HCT116 (cell line): ENCODE measurements at regions not wholly inside any gene's neighbourhood (a gene's known extent, or its start where the extent isn't known, plus 50 kb on each side); places are given as distances from the start of the nearest gene placed in this dataset.

ENCODE experiments used
- ATAC-seq: fragments of 200-7000 bp; cut with Tn5 transposase; 2 replicates; pipeline ENCODE4 v1.9.1; 2020; ENCODE audit warnings: mild to moderate bottlenecking, moderate library complexity
- BruUV-seq: library from RNA; stranded (reverse); fragments of 400-500 nt; replicated peaks from 2 replicates; lab custom pipeline; 2021; lab: Mats Ljungman, UMichigan
- CTCF ChIA-PET: fragments of 300-600 bp; sonication (Branson Sonifier 250); formaldehyde crosslinking; loops from one replicate; lab custom pipeline; 2021; ENCODE audit warnings: antibody characterized with exemption; lab: Charles Lee
- POLR2A ChIA-PET: fragments of 300-600, 350-600 bp; sonication (Branson Sonifier 250); formaldehyde crosslinking; loops from one replicate; lab custom pipeline; 2021; ENCODE audit warnings: antibody characterized with exemption; lab: Charles Lee
- RAD21 ChIA-PET, 2 experiments: fragments of 300-600 bp; sonication (Branson Sonifier 250); formaldehyde crosslinking; loops; one replicate each; lab custom pipeline; 2023; ENCODE audit warnings: low total read pairs in 2 of 2; ENCODE audit not compliant: uncharacterized antibody in 2 of 2, unreplicated experiment in 2 of 2, low non-redundant PET in 1 of 2; lab: Charles Lee
- DNase-seq: peaks from one replicate; pipeline ENCODE4 v3.0.0-alpha.2; 2010; ENCODE audit warnings: low read depth, low spot score
- H2AFZ ChIP-seq: fragments of 200-600 bp; shearing (Covaris generic), sonication (generic); 2 replicates; pipeline ENCODE4 v1.6.1; 2017; ENCODE audit warnings: low read depth, mixed run types, mixed read lengths, antibody characterized with exemption, low read length; ENCODE audit not compliant: poor library complexity, severe bottlenecking
- H3K27ac ChIP-seq: 2 replicates; pipeline ENCODE4 v1.5.1; 2012; ENCODE audit warnings: low read depth, low read length
- H3K27me3 ChIP-seq: fragments of 200-600 bp; sonication (generic); 2 replicates; pipeline ENCODE4 v1.6.1; 2016; ENCODE audit warnings: mixed run types, low read length, mixed read lengths; ENCODE audit not compliant: insufficient read depth
- H3K36me3 ChIP-seq, 2 experiments: fragments of 200-500 bp in 1 of 2; fragments of 200-600 bp in 1 of 2; sonication (Bioruptor generic) in 1 of 2; sonication (generic) in 1 of 2; 2 replicates each; pipeline versions ENCODE4 v1.5.1 to v1.6.1; 2014 to 2016; ENCODE audit warnings: low read length in 2 of 2, inconsistent platforms in 1 of 2, mixed read lengths in 1 of 2, mixed run types in 1 of 2; ENCODE audit not compliant: insufficient read depth in 2 of 2, control insufficient read depth in 1 of 2
- H3K4me1 ChIP-seq, 2 experiments: fragments of 200-600 bp in 1 of 2; sonication (generic) in 1 of 2; 2 replicates each; pipeline versions ENCODE4 v1.5.1 to v1.6.1; 2012 to 2017; ENCODE audit warnings: low read length in 2 of 2, inconsistent platforms in 1 of 2, mild to moderate bottlenecking in 1 of 2, mixed read lengths in 1 of 2, mixed run types in 1 of 2, moderate library complexity in 1 of 2; ENCODE audit not compliant: insufficient read depth in 2 of 2, control insufficient read depth in 1 of 2
- H3K4me2 ChIP-seq: fragments of 200-600 bp; sonication (generic); 2 replicates; pipeline ENCODE4 v1.6.1; 2017; ENCODE audit warnings: mixed run types, low read length, mixed read lengths
- H3K4me3 ChIP-seq, 2 experiments: fragments of 200-600 bp in 1 of 2; sonication (generic) in 1 of 2; replicated peaks in 1 of 2; 2 replicates each; pipeline ENCODE4 v1.5.1; 2011 to 2016; ENCODE audit warnings: low read length in 2 of 2, control low read depth in 1 of 2, low read depth in 1 of 2, mild to moderate bottlenecking in 1 of 2, mixed read lengths in 1 of 2, mixed run types in 1 of 2
- H3K79me2 ChIP-seq: fragments of 200-600 bp; sonication (generic); 2 replicates; pipeline ENCODE4 v1.6.1; 2017; ENCODE audit warnings: mild to moderate bottlenecking, mixed run types, low read length, moderate library complexity, mixed read lengths; ENCODE audit not compliant: insufficient read depth
- H3K9ac ChIP-seq: fragments of 200-600 bp; sonication (generic); 2 replicates; pipeline ENCODE4 v1.6.1; 2016; ENCODE audit warnings: low read length, mixed read lengths
- H3K9me2 ChIP-seq: fragments of 200-600 bp; sonication (generic), shearing (Covaris generic); 2 replicates; pipeline ENCODE4 v1.6.1; 2017; ENCODE audit warnings: mixed run types, mild to moderate bottlenecking, moderate library complexity; ENCODE audit not compliant: insufficient read depth
- H3K9me3 ChIP-seq, 2 experiments: fragments of 200-500 bp in 1 of 2; fragments of 200-600 bp in 1 of 2; sonication (Bioruptor generic) in 1 of 2; sonication (generic) in 1 of 2; 2 replicates each; pipeline ENCODE4 v1.6.1; 2014 to 2017; ENCODE audit warnings: low read length in 2 of 2, mixed read lengths in 2 of 2, inconsistent platforms in 1 of 2, low read depth in 1 of 2, mild to moderate bottlenecking in 1 of 2, mixed run types in 1 of 2, moderate library complexity in 1 of 2; ENCODE audit not compliant: control insufficient read depth in 1 of 2, insufficient read depth in 1 of 2
- H4K20me1 ChIP-seq: fragments of 200-600 bp; sonication (generic), shearing (Covaris generic); 2 replicates; pipeline ENCODE4 v1.6.1; 2017; ENCODE audit warnings: mixed run types, mild to moderate bottlenecking, moderate library complexity; ENCODE audit not compliant: insufficient read depth
- ATF3 ChIP-seq: IDR thresholded peaks from 2 replicates; pipeline ENCODE4 v1.6.1; 2012
- CEBPB ChIP-seq: IDR thresholded peaks from 2 replicates; pipeline ENCODE4 v1.6.1; 2012; ENCODE audit warnings: low read depth
- CTCF ChIP-seq, 3 experiments: fragments of 200-600 bp in 1 of 3; sonication (generic) in 1 of 3; IDR thresholded peaks in 2 of 3; conservative IDR thresholded peaks in 1 of 3; 2 replicates each; pipeline ENCODE4 v1.5.1; 2012 to 2017; ENCODE audit warnings: low read depth in 2 of 3, low read length in 2 of 3, antibody characterized with exemption in 1 of 3, borderline replicate concordance in 1 of 3, control low read depth in 1 of 3, mild to moderate bottlenecking in 1 of 3, mixed read lengths in 1 of 3, mixed run types in 1 of 3, moderate library complexity in 1 of 3; ENCODE audit not compliant: insufficient read depth in 1 of 3
- EGR1 ChIP-seq: IDR thresholded peaks from 2 replicates; pipeline ENCODE4 v1.6.1; 2012; ENCODE audit warnings: low read depth
- ELF1 ChIP-seq: IDR thresholded peaks from 2 replicates; pipeline ENCODE4 v1.6.1; 2012; ENCODE audit warnings: low read depth, borderline replicate concordance
- EZH2 ChIP-seq: fragments of 200-600 bp; sonication (generic); IDR thresholded peaks from 2 replicates; pipeline ENCODE4 v1.6.1; 2017; ENCODE audit warnings: antibody characterized with exemption, mixed run types
- EZH2phosphoT487 ChIP-seq: fragments of 200-600 bp; IDR thresholded peaks from 2 replicates; pipeline ENCODE4 v1.6.1; 2018; ENCODE audit warnings: antibody characterized with exemption, borderline replicate concordance
- JUND ChIP-seq: IDR thresholded peaks from 2 replicates; pipeline ENCODE4 v1.6.1; 2012
- MAX ChIP-seq: IDR thresholded peaks from 2 replicates; pipeline ENCODE4 v1.6.1; 2012
- POLR2A ChIP-seq: IDR thresholded peaks from 2 replicates; pipeline ENCODE4 v1.7.0; 2011; ENCODE audit warnings: borderline replicate concordance; ENCODE audit not compliant: insufficient read depth, insufficient read length; ENCODE audit errors: extremely low read depth
- POLR2AphosphoS5 ChIP-seq: IDR thresholded peaks from 2 replicates; pipeline ENCODE4 v1.6.1; 2011; ENCODE audit warnings: mild to moderate bottlenecking, low read depth, low read length, moderate library complexity
- RAD21 ChIP-seq: IDR thresholded peaks from 2 replicates; pipeline ENCODE4 v1.6.1; 2012; ENCODE audit warnings: low read depth, mild to moderate bottlenecking
- SIN3A ChIP-seq: IDR thresholded peaks from 2 replicates; pipeline ENCODE4 v1.6.1; 2012; ENCODE audit warnings: low read depth
- SP1 ChIP-seq: IDR thresholded peaks from 2 replicates; pipeline ENCODE4 v1.6.1; 2012; ENCODE audit warnings: low read depth
- SRF ChIP-seq: IDR thresholded peaks from 2 replicates; pipeline ENCODE4 v1.6.1; 2012; ENCODE audit warnings: low read depth
- TCF7L2 ChIP-seq: IDR thresholded peaks from 2 replicates; pipeline ENCODE4 v1.7.0; 2011; ENCODE audit warnings: borderline replicate concordance, inconsistent platforms; ENCODE audit not compliant: insufficient read depth, insufficient read length; ENCODE audit errors: extremely low read depth
- YY1 ChIP-seq: IDR thresholded peaks from 2 replicates; pipeline ENCODE4 v1.6.1; 2011; ENCODE audit warnings: low read length, low read depth, moderate library complexity, mild to moderate bottlenecking; ENCODE audit not compliant: insufficient replicate concordance; ENCODE audit errors: extremely low read depth
- ZBTB33 ChIP-seq: IDR thresholded peaks from 2 replicates; pipeline ENCODE4 v1.6.1; 2011; ENCODE audit warnings: mild to moderate bottlenecking, low read length, moderate library complexity; ENCODE audit not compliant: insufficient replicate concordance; ENCODE audit errors: extremely low read depth
- ZFX ChIP-seq: fragments of 450-650 bp; IDR thresholded peaks from 2 replicates; pipeline ENCODE4 v1.6.1; 2017
- ZNF274 ChIP-seq: fragments of 200-500 bp; sonication (Bioruptor generic); IDR thresholded peaks from 2 replicates; pipeline ENCODE4 v1.6.1; 2014; ENCODE audit warnings: mild to moderate bottlenecking, low read depth, low read length, inconsistent platforms
- intact Hi-C: fragments of 100-400 bp; cut with micrococcal nuclease; formaldehyde crosslinking; loops from 2 replicates; pipeline ENCODE4 v1.10.0; 2022

- BruUV-seq = no TSS peak
- peak overlapping the region; percentile 78 for H3K4me2 ChIP-seq
Measured at GRCh38 chr6:26196846-26197635, 109.8 kb downstream of the HFE start.

More at GRCh38 chr6:26196846-26197635, 109.8 kb downstream of the HFE start:
- peak; percentile 41 for ATAC-seq
- no peak for TF ChIP-seq SRF
- no peak for TF ChIP-seq ELF1
- TF ChIP-seq YY1 = no peak
- TF ChIP-seq SP1 = peak; percentile 64
- TF ChIP-seq ATF3 = no peak
- no peak for TF ChIP-seq JUND
- peak; percentile 73 for TF ChIP-seq SIN3A
- no peak for TF ChIP-seq CEBPB
- peak; percentile 87 for TF ChIP-seq POLR2AphosphoS5
- TF ChIP-seq MAX = no peak
- TF ChIP-seq RAD21 = no peak
- no peak for TF ChIP-seq ZBTB33
- TF ChIP-seq EGR1 = no peak
- TF ChIP-seq CTCF (IDR thresholded peaks at IDR 0.05 in 2 of 3, conservative IDR thresholded peaks at IDR 0.05 in 1 of 3; ENCODE audit: borderline replicate concordance in 1 of 3, insufficient read depth in 1 of 3, low read depth in 2 of 3, low read length in 2 of 3) = no peak
- TF ChIP-seq ZFX = peak; percentile 33; the same call in 1 of the 2 replicates
- peak; percentile 92 for TF ChIP-seq POLR2A
- peak; percentile 39 for TF ChIP-seq TCF7L2
- TF ChIP-seq EZH2phosphoT487 = no peak
- TF ChIP-seq EZH2 = no peak
- no peak for TF ChIP-seq ZNF274
- intact Hi-C loops = loop anchor here (5.0 kb wide), 2 partner anchors 935 to 950 kb away; a partner anchor contains a TSS
- ChIA-PET CTCF (interaction anchor here (1.2 kb wide), 1 partner anchor 24 kb away, joined by 3 read pairs; no protein-coding TSS in a partner anchor), POLR2A (interaction anchor here (0.9 to 8.5 kb wide), 33 partner anchors 8 to 1696 kb away, joined by 3 to 179 read pairs (median 5); a partner anchor contains a TSS), RAD21 (no interaction called here)
- no peaks in the 10 kb centered on the region for H3K9me3 ChIP-seq
- H3K9me2 ChIP-seq = no peaks in the 10 kb centered on the region
- peaks cover 13 to 37% of the 10 kb centered on the region in 2 experiments for H3K4me1 ChIP-seq
- peak overlapping the region; percentile 84 for H3K9ac ChIP-seq
- H3K27me3 ChIP-seq = no peaks in the 10 kb centered on the region
- H3K79me2 ChIP-seq = 0 out of 2 replicates have a peak, but pooled peaks cover 7% of the 10 kb centered on the region
- H4K20me1 ChIP-seq = no peaks in the 10 kb centered on the region
- H3K27ac ChIP-seq = peak overlapping the region; percentile 98
- no peaks in the 10 kb centered on the region for H3K36me3 ChIP-seq
- H2AFZ ChIP-seq = no peak overlapping the region
- DNase-seq = peak; percentile 75
- H3K4me3 ChIP-seq = peak overlapping the region; percentile 70 to 76
